ENCODE measurements at regions not wholly inside any gene's neighbourhood (a gene's known extent, or its start where the extent isn't known, plus 50 kb on each side); places are given as distances from the start of the nearest gene placed in this dataset.

DNA sequence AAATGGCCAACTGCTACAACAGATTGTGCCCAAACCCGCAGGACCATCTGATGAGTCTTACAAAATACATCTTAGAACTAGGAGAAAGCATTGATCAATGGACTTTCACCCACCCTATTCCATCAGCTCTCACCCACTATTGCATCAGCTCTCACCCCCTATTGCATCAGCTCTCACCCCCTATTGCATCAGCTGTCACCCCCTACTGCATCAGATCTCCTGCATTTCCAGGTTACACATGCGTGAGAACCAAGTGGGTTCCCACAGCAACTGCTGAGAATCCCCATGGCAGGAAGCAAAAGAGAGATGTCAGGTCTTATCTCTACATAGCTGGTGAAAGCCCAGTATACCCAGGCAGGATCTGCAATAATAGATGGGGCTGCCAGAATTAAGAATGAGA, 533.5 kb downstream of the LTN1 start:
- no peak for DNase-seq (ENCODE audit: low read depth in 2 of 2)

DNA sequence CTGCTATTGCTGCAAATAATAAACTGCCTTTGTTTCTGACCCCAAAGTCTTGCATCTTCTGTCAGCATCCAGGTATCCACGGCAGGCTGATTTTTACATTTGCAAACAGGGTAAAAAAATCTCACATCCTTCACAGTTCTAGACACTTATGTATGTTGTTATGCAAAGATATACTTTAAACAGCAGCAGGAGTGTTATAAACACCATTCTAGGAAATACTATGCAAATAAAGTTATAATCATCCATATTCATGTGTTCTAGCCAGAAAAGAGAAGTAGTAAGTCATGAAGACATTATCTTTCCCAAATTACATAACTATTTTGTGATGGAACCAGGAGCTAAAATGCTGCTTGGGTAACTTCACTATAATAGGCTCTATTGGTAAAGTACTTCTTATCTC, 534.2 kb downstream of the LTN1 start:
- no peak for DNase-seq (ENCODE audit: low read depth in 2 of 2)

DNA sequence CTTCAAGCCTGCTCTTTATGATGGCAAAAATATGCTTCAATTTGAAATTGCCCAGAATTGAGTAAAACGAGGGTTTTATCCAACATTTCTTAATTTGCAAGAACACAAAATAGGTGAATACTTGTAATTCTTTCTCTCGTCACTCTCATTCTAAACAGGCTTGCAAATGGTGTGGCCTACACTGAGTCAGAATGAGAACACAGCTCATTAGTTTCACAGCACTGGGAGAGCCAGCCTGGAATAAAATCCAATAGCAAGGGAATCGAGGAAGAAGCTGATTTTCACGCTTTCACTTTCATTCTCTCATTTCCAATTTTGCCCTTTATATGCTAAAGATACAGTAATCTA, 537.5 kb downstream of the LTN1 start:
- no peak for DNase-seq (ENCODE audit: low read depth in 2 of 2)

DNA sequence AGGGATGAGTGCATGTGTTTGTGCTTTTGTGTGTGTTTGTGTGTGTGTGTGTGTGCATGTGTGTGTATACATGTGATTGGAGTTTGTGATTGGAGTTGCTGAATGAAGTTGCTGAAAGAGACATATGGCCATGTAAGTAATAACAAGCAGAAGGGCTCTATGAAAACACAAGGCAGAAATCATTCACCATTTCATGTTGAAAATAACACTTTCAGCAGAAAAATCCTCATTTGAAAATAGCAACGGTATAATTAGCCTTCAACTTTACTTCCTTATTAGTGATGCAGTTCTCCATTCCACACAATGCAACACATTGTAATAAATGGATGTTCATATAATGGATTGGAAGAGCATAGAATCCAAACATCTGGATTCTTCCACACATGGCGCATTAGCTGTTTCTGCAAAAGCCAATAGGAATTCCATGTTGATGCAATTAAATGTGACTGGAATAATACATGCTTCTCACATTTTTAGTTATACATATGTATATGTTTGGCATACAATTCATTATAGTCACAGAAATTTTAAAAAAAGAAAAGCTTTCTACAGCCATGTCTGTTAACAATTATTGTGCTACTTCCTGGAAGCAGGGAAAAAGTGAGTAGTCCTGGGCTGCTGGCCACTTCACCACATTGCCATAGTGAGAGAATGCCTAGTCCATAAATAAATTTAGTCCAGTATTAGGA, 538.0 kb downstream of the LTN1 start:
- DNase-seq (ENCODE audit: low read depth in 2 of 2) = no peak

DNA sequence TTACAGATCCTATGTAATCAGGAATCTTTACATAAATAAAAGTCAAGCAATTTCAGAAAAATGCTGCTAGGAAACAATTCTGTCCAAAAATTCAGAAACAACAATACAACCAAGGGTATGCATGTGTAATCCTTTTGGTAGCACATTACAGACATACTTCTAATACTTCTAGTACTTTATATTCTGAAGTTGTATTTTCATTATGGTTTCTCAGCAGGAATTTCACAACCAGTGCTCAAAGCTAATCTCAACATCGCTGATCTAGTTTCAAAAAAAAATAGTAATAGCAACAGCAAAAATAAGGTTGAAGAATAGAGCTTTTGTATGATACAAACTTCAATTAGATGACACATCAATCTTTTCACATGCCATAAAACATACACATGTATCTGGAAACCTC, 545.2 kb downstream of the LTN1 start:
- no peak for DNase-seq (ENCODE audit: low read depth in 2 of 2)

DNA sequence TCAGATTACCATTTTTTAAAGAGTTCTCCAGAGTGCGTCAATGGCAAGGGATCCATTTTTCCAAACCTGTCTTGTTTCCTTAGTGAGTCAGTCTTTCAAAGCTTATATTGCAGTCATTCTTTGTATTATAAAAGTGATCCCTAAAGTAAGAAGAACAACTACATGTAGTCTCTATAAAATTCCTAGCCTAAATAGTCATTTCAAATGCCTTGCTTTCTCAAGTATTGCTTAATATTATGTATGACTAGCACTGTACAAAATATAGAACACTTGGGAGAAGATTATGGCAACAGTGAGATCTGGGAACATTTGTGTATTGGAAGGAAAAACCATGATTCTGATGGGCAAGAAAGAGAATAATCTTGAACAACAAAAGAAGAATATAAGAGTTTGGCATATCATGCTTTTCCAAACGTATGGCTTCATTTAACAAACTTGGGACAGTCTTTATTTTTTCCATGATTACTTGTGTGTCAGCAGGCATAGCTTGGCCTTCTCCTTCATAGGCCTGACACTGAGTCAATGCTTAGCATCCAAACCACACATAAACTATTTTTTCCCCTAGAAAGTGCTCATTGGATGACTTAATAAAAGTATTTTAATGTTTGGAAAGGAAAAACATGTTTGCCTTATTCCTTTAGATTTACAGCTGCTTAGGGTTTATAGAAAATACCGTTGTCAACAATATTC, 547.4 kb downstream of the LTN1 start:
- DNase-seq (ENCODE audit: low read depth in 2 of 2) = no peak

DNA sequence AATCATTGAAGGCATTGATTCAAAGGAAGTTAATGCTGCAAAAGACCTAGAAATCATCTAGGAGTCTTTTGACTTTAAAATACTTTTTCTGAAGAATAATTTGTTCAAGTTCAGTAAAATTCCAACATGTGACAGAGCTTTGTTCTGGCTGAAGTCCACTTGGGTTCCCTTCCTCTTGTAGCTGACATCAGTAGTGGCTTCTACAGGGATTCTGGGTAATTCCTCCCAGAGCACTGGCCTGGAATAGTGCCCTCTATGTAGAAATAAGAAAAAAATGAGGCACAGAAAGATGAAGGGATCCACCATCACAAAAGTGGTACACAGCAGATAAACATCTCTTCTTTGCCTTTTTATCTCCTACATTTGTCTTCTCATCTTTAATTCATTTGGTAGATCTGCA, 548.1 kb downstream of the LTN1 start:
- DNase-seq (ENCODE audit: low read depth in 2 of 2) = no peak

DNA sequence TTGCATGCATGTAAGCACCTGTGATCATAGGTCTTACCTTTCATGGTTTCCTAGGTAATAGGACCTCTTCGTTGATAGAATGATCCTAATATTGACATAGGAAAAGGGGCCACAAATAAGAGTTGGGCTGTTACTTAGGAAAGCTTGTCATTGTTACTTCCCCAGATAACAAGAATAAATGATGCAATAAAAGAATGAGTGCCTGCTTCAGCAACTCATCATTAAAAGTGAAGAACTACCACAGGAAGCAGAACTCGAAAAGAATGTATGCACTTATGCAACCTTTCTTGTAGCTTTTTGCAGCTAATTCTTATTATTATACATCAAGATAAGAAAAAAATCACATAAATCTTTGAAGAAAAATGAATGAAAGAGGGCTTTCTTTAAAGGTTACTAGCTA, 548.6 kb downstream of the LTN1 start:
- no peak for DNase-seq (ENCODE audit: low read depth in 2 of 2)

DNA sequence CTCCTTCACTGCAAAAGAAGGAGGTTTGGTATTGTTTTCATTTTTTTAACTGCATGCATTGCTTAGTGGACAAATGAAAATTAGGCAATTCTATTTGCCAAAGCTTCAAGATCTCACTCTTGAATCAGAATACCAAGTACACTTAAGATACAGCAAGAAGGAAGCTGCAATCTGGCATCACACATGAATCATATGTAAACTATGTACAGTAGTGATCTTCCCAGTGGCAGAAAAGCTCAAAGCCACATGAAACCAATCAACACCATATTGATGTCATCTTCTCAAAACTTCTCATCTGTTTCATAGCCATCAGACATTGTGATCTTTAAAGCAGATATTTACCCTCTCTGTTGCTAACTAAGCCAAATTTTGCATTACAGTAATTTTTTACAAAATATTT, 550.1 kb downstream of the LTN1 start:
- DNase-seq (ENCODE audit: low read depth in 2 of 2) = no peak

DNA sequence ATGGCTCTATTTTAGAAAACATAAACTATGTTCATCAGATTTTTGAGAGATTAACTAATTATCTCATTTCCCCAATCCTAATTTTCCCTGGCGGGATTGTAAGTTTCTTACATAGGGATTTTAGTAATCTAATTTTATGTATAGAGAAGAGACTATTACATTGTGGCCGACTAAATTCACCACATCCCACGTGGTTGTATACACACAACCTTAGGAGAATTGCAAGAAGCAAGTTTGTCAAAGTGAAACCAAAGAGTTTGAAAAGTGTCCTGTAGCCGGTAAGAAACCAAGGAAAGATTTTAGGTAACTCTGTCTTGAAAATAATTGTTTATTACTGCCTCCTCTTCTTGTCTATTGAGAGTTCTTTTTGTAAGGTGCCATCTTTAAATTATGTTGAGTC, 550.6 kb downstream of the LTN1 start:
- DNase-seq (ENCODE audit: low read depth in 2 of 2) = no peak

DNA sequence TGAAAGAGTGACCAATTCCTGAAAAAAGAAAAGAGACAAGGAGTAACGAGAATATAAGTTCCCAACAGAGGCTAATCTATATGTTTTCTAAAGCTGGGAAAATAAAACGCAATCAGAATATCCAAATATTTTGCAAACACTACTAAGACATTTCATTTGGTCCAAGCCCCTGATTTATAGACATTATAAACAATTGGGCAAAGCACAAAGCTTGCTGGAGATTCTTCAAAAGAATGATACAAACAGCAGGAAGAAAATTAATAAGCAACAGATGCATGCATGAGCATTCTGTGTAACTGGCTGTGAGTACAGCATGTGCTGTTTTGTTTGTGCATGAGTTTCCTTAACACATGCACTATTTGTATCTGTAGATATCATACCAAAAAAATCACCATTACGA, 552.9 kb downstream of the LTN1 start:
- DNase-seq (ENCODE audit: low read depth in 2 of 2) = no peak

DNA sequence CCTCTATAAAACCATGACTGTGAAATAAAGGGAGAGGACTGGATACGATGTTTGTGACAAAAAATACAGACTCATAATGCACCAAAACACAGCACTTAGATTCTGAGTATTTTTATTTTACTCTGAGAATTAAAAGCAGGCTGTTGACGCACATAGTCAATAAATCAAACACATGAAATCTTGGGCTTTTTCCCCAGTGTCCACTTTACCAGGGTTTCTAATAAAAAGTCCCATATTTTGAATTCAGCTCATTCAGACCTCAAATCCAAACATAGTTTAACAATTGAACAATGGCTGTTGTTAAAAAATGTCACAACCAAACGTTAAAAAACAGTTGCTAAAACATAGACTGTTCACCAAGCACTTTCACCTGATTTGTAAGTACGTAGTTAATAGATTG, 553.4 kb downstream of the LTN1 start:
- no peak for DNase-seq (ENCODE audit: low read depth in 2 of 2)

DNA sequence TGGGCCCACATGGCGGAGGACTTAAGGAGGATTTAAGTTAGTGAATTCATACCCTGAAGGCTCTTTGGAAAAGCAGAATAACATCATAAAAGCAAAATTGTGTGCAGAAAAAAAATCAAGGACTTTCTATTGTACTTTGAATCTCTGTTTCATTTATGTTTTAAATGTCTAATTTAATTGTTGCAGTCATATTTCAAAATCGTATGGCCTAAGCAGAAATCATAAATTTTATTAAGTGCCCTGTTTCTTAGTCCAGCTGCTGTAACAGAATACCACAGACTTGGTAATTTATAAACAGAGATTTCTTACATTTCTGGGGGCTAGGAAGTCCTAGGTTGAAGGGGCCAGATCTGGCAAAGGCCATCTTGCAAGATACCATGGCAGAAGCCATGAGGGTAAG, 555.6 kb downstream of the LTN1 start:
- DNase-seq (ENCODE audit: low read depth in 2 of 2) = no peak

DNA sequence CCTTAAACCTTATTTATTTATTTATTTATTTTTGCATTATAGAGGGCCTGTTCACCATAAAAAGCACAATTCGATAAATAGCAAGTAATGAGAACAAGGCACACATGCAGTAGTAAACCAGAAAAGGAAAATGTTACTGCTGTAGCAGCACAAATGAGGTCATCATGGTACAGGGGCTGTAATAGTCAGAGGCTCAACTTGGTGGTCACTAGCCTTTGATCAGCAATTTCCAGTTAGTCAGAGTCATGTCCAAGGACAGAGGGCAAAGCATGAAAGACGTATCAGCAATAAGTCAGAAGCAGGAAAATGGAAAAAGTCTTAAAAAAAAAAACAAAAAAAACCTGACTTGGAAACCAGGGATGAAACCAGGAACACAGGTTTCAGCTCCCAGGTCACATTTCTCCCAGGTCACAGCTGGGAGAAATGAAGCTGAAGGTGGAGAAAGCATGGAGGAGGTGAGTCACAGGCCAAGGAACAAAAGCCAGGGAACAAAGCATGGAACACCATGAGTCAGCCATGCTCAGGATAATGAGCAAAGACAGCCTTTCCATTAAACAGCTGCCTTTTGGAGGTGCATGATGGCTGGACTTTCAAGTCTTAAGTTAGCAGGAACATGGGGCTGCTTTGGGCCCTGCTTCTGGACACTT, 556.3 kb downstream of the LTN1 start:
- DNase-seq (ENCODE audit: low read depth in 2 of 2) = no peak

DNA sequence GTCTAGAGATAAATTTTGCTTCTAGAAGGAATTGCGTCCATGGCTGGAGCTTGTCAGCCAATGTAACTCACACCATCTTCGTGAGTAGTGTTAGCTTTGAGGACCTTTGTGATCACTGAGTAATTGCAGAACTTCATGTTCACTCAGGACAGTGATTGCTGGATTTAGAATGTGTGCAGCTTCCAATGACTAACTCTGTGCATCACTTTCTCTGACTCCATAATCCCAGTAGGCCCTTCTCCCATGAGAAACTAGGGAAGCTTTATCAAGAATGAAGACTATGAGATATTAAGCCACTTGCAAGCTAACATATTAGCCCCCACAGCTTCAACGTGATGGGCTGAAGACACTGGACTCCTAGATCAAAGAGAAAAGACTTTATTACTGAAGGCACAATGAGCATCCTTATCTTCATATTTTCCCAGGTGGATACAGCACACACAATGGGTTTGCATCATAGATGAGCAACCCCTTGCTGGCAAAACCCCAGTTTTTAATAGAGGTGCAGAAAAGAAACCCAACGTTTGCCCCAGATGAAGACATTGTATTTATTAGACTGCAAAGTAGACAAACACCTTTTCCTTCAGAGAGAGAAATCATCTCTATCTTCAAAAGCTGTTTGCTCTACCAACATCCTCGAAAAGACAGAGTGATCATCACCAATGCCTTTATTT, 561.0 kb downstream of the LTN1 start:
- no peak for DNase-seq (ENCODE audit: low read depth in 2 of 2)

DNA sequence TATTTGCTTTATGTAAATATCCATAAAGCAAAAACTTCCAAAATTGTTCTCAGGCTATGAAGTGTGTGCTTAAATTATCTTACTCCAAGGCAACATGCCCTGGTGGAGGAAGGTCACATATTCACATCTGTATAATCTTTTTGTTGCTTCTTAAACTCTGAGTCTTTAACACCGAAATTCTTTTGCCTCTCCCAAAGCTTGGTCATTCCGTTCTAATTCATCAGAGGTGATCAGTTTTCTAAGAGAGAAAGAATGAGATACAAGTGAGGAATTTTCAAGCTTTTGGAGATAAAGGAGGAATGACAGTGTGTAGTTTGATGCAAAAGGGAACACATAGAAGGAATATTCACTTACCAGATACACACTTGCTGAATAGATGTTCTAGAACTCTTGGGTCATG, 561.7 kb downstream of the LTN1 start:
- no peak for DNase-seq (ENCODE audit: low read depth in 2 of 2)

DNA sequence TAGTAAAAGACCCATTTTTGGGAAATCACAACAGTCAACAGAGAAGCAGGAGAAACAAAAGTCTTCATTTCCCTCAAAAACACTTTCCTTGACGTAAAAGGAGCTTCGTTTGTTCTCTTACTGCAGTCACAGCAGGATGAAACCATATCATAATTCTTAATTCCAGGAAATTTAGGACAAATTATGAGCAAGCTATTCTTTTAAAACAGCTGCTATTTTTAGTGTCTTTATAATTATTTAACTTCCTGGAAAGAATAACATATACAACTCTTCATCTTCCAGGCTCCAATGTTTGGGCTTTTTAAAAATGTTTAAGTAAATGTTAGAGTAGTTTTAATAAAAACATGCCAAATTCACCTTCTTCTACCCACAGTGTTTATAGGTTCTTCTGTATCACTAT, 563.5 kb downstream of the LTN1 start:
- no peak for DNase-seq (ENCODE audit: low read depth in 2 of 2)

DNA sequence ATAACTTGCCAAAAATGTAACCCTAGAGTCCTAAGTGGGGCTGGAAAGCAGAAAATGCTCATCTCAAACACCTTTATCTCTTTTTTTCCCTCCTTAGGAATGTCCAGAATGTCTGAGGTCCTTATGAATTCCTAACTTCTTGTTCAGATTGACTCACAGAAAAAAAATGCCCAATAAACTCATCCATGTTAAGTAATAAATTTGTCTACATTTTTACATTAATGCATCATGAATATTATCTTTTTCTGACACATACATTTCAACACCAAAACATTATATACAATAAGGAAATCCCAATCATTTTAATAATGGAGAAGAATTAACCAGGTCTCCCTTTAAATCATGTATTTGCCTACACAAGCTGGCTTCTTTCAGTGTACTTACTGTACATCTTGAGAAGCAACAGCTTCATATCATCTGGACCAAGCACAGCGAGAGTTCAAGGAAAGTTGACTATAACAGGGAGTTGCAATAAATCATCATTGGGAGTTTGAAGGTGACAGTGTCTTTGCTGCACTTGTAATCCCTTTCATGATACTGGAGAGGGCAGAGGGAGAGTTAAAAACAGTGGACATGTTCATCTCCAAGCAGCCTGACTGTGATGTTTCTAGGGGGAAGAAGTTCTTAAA, 565.2 kb downstream of the LTN1 start:
- DNase-seq (ENCODE audit: low read depth in 2 of 2) = no peak

DNA sequence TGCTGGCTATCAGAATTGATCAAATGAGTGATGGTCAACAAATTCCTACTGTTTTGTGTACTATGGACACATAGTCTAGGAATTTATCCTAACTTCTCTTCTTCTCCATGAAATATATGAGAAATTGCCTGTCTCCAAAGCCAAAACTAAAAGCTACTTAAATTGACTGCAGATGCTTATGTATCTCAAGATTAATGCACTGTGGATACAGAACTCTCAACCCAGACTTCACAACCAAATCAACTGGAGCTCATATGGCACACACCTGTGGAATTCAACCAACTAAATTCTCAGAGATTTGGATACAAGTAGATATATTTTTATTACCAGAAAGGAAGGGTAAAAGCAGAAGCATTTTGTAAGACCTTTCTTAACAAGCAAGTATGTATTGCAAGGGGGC, 566.1 kb downstream of the LTN1 start:
- DNase-seq (ENCODE audit: low read depth in 2 of 2) = no peak

DNA sequence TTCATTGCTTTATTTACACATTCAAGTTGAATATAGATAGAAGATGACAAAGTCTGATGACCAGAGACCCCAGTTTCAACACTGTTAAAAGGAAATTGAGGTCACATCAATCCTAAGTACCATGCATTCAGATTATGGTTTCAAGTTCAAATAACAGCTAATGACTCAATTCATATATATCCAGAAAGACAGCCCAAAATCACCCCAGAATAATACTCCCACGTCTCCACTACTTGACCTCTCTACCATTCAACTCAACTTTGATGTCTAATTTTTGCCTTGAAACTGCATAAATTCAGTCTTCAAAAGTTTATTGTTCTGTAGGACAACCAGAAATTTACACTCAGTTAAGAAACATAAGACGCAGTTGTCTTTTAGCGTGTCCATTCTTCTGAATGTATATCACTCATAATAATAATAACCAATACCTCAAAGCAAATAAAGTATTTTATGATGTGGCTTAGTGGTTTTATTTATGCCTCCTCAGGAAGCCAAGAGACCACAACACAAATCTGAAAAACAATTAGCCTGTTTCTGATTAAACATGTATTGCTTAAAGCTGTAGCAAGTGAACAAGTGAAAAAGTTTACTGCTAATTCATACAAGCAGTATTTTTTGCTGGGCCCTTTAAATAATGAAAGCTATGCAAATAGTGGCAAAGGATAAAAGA, 569.0 kb downstream of the LTN1 start:
- no peak for DNase-seq (ENCODE audit: low read depth in 2 of 2)

DNA sequence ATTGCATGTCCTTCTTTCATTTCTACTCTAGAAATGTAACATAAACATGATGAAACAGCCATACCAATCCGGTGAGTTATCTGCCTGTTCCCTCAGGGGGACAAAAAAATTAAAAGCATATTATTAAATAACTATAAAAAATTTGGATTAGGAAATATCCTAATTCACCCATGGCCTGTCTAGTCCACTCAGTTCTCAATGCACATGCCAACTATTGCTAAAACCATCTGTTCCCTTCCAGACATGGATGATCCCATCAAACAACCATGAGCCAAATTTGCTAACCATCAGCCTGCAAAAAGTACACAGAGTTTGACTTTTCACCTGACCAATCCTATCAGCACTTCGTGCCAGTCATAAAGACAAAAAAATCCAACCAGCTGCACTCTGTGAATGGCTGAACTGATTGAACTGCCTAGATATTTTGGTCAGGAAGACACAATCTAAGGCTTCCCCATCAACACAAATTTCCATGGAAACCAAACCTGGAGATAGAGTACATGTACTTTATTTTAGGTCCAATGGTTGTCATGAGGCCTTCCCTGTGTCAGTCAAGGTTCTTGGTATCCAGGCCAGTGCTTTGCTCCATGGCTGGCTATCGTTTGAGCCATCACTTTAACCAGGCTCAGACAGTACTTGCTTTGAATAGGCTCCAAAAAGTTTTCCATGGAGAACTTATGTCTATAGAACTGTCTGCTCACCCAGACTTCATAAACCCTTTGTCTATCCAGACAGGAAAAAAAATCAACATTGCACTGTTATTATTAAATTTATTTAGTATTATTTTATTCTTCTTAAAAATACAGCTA, 570.8 kb downstream of the LTN1 start:
- DNase-seq (ENCODE audit: low read depth in 2 of 2) = no peak
